Fibroblast of peridontal ligament (primary cell): ENCODE measurements at regions not wholly inside any gene's neighbourhood (a gene's known extent, or its start where the extent isn't known, plus 50 kb on each side); places are given as distances from the start of the nearest gene placed in this dataset.
"Not testable (repeated sequence)": the region's sequence is repeated elsewhere in the genome, so short reads cannot be mapped to it uniquely, and the experiment has no call there.

Experiments
- DNase-seq: peaks from one replicate; pipeline ENCODE4 v3.0.0-alpha.2; 2010; ENCODE audit errors: extremely low read depth

GRCh38 chr3:78304115-78304514 lies 1264.2 kb downstream of the ROBO2 start:
- DNase-seq = no peak

DNA sequence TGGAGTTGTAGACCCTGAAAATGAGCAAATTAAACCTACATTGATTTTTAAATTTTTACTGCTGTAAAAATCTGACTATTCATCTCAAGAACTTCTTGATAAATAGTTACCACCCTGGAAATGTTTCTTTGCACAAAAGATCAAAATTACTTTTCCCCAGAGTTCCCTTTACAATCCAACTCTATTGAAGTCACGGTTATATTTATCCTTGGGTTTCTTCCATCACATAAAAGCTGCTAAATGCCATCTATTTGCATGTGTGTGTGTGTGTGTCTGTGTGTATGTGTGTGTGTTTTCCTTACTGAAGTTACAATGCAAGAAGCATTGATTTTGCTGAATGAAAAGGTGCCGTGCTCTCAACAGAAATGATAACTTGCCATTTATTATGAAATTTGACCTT lies 1273.0 kb downstream of the ROBO2 start:
- DNase-seq = no peak

DNA sequence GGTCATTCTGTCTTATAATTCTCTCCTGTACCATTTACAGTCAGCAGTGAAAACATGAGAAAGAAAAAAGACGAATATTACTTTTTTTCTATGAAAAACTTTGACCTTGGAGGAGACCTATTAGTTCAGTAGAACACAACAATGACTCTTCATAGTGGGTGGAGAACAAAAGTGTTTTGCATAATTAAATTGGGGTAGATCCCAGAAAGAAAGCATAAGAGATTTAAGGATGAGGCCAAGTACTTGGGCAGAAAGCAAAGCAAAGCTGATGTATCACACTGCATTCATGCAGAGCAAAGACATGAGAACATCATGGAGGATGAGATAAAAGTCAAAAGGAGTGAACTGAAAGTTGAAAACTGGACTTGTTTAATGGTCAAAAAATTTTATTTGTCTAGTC lies 1273.4 kb downstream of the ROBO2 start:
- DNase-seq = no peak

DNA sequence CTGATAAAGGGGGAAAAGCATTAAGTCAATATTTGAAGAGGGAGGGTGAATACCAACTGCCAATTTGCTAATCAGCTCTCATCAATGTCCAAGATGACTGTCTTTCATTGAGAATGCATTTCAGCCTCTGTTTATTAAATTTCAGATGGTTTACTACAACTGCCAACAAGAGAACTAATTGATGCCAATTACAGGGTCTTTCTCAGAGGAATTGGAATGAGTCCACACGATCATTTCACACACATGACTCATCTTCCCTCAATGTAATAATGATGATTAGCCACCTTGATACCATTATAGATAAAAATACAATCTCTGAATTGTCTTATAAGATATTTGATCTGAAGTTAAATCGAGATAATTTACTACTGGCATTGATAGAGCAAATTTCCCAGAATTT lies 1274.4 kb downstream of the ROBO2 start:
- DNase-seq = no peak

GRCh38 chr3:78317774-78318173 lies 1277.9 kb downstream of the ROBO2 start:
- DNase-seq = no peak

DNA sequence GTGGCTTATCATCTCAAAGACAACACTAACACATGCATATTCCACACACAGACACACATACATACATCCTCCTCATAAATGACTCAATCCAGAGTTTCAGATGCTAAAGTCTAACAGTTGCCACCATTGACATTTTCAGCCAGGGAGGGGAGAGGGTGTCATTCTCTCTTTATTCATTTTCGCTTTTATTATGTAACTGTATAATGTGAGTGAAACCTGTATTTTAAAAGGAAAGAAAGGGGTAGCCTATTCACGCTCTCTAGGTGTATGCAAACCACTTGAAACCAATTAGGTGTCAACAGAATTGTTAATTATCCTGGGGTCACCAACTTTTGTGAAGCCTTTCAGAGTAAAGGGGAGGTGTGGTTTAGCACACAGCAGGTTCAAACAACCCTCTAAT lies 1282.9 kb downstream of the ROBO2 start:
- DNase-seq = no peak

- DNase-seq = peak; percentile 16
Measured at GRCh38 chr3:78337801-78338211, 1297.9 kb downstream of the ROBO2 start.

GRCh38 chr3:78338405-78338804 lies 1298.5 kb downstream of the ROBO2 start:
- no peak for DNase-seq

- DNase-seq = no peak
Measured at GRCh38 chr3:78343221-78343620, 1303.3 kb downstream of the ROBO2 start.

GRCh38 chr3:78344267-78344666 lies 1304.4 kb downstream of the ROBO2 start:
- DNase-seq = not testable (repeated sequence)

GRCh38 chr3:78344918-78345317 lies 1305.0 kb downstream of the ROBO2 start:
- no peak for DNase-seq

DNA sequence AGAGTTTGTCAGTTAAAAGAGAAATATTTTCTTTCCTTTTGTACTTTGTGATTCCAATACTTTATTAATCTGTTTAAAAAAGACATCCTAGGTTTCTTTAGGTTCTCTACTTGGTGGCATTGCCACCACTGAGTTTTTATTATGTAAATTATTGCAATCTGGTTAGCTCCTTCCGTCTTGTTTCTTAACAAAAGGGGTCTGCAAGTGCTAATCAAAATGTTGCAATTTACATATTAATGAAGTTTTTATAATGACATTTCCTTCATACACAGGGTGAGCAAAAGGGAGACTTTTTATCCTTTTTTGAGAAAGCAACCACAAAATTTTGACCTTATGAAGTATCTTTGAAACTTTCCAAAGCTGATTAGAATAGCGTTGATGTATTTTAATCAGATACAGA lies 1307.3 kb downstream of the ROBO2 start:
- DNase-seq = no peak

- no peak for DNase-seq
Measured at GRCh38 chr3:78348664-78349063, 1308.8 kb downstream of the ROBO2 start.

GRCh38 chr3:78349571-78349970 lies 1309.7 kb downstream of the ROBO2 start:
- peak; percentile 8 for DNase-seq

DNA sequence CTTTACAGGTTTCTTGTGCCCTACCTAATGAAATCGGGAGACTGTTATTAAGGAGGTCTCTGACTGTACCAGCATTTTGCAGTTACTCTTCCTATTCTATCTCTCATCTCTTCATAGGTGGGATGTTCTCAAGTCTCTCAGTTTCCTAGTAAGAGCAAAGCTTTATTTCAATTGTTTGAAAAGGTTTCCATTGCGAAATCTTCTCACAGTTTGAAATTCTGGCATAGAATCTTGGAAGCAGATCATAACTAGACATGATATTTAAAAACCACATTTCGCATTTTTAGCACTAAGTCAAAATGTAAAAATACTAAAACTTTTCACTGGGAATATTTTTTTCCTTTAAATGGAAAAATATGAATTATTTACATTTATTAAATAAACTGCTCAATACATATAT lies 1311.4 kb downstream of the ROBO2 start:
- DNase-seq = no peak

DNA sequence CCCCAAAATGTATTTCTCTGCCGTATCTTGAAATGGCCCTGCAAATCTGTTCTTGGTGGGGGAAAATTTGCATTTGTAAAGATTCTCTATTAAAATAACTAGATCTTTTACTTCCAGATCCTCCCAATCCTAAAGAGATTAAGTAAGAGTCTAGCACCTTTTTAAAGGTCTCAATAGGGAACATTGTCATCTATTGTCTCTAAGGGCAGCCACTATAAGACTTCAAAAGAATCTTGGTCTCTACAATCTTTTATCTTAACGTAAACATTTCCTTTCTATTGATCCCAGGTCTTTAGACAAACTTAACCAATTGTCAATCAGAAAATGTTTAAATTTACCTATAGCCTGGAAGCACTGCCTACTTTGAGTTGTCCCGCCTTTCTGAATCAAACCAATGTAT lies 1313.3 kb downstream of the ROBO2 start:
- DNase-seq = no peak

DNA sequence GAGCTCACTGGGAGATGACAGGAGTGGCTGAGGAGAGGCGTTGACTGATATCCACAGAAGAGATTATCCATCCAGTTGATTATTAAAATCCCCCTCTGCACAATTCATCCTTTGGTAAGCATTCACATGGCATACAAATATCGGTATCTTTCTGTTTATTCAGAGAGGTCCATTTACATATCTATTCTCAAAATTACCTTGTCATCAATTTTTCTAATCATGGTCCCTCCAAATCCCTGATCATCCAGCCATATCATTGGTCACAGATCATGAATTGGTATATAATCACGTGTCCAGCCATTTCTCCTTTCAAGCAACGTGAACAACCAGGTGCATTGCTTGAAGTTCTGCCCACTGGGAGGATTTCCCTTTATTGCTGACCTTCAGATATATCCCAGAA lies 1321.0 kb downstream of the ROBO2 start:
- no peak for DNase-seq

- DNase-seq = no peak
Measured at GRCh38 chr3:78368636-78369345, 1328.9 kb downstream of the ROBO2 start.

GRCh38 chr3:78390221-78390620 lies 1350.3 kb downstream of the ROBO2 start:
- no peak for DNase-seq

- no peak for DNase-seq
Measured at GRCh38 chr3:78398401-78398800, 1358.5 kb downstream of the ROBO2 start.

- DNase-seq = no peak
Measured at GRCh38 chr3:78402720-78403119, 1362.8 kb downstream of the ROBO2 start.

- no peak for DNase-seq
Measured at GRCh38 chr3:78405745-78406144, 1362.1 kb downstream of the ROBO1 start.

DNA sequence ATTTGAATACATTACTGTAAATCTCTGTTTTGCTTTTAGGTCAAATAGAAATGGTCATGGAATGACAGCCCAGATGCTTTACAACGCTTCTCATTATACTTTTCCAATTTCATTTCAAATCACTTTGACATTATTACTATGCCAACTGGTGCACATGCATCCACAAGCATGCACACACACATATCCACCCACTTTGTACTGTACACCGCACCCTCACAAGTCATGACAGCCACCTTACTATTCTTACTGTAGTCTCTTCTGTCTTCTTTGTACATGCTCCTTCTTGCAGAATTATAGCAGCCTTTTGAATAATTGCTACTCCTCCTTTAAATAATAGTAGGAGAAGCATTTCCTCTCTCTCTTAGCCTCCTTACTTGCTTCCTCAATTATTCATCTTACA lies 1361.4 kb downstream of the ROBO1 start:
- DNase-seq = no peak

GRCh38 chr3:78410077-78410476 lies 1357.7 kb downstream of the ROBO1 start:
- DNase-seq = no peak
